ENCODE measurements at regions not wholly inside any gene's neighbourhood (a gene's known extent, or its start where the extent isn't known, plus 50 kb on each side); places are given as distances from the start of the nearest gene placed in this dataset.

- in situ Hi-C loops (cut with HindIII; ENCODE audit: low pct_unique_long_range_greater_than_20kb, low sequenced_read_pairs) (no loop called here), intact Hi-C loops (cut with micrococcal nuclease; ENCODE audit: unreplicated experiment) (no loop called here)
- ATAC-seq = no peak
- H3K9me3 ChIP-seq (ENCODE audit: control insufficient read depth, insufficient read depth, low read depth, low read length) = no peaks in the 10 kb centered on the region
- DNase-seq (ENCODE audit: low read depth, low spot score) = no peak
- no peaks in the 10 kb centered on the region for H3K4me1 ChIP-seq (ENCODE audit: control insufficient read depth, insufficient read depth, low read length)
- TF ChIP-seq TCF7L2 (IDR thresholded peaks at IDR 0.05; ENCODE audit: low read depth, low read length) (no peak), POLR2AphosphoS5 (IDR thresholded peaks at IDR 0.05; ENCODE audit: low read depth, low read length) (no peak), SIN3A (IDR thresholded peaks at IDR 0.05; ENCODE audit: borderline replicate concordance, insufficient read depth, low read depth, low read length) (no peak)
- TF ChIP-seq, protein P1, sequence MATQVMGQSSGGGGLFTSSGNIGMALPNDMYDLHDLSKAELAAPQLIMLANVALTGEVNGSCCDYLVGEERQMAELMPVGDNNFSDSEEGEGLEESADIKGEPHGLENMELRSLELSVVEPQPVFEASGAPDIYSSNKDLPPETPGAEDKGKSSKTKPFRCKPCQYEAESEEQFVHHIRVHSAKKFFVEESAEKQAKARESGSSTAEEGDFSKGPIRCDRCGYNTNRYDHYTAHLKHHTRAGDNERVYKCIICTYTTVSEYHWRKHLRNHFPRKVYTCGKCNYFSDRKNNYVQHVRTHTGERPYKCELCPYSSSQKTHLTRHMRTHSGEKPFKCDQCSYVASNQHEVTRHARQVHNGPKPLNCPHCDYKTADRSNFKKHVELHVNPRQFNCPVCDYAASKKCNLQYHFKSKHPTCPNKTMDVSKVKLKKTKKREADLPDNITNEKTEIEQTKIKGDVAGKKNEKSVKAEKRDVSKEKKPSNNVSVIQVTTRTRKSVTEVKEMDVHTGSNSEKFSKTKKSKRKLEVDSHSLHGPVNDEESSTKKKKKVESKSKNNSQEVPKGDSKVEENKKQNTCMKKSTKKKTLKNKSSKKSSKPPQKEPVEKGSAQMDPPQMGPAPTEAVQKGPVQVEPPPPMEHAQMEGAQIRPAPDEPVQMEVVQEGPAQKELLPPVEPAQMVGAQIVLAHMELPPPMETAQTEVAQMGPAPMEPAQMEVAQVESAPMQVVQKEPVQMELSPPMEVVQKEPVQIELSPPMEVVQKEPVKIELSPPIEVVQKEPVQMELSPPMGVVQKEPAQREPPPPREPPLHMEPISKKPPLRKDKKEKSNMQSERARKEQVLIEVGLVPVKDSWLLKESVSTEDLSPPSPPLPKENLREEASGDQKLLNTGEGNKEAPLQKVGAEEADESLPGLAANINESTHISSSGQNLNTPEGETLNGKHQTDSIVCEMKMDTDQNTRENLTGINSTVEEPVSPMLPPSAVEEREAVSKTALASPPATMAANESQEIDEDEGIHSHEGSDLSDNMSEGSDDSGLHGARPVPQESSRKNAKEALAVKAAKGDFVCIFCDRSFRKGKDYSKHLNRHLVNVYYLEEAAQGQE (IDR thresholded peaks at IDR 0.05; ENCODE audit: insufficient read depth in 1 of 2, low read depth in 2 of 2, low read length in 1 of 2) = no peak
- TF ChIP-seq, protein P2, sequence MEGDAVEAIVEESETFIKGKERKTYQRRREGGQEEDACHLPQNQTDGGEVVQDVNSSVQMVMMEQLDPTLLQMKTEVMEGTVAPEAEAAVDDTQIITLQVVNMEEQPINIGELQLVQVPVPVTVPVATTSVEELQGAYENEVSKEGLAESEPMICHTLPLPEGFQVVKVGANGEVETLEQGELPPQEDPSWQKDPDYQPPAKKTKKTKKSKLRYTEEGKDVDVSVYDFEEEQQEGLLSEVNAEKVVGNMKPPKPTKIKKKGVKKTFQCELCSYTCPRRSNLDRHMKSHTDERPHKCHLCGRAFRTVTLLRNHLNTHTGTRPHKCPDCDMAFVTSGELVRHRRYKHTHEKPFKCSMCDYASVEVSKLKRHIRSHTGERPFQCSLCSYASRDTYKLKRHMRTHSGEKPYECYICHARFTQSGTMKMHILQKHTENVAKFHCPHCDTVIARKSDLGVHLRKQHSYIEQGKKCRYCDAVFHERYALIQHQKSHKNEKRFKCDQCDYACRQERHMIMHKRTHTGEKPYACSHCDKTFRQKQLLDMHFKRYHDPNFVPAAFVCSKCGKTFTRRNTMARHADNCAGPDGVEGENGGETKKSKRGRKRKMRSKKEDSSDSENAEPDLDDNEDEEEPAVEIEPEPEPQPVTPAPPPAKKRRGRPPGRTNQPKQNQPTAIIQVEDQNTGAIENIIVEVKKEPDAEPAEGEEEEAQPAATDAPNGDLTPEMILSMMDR (IDR thresholded peaks at IDR 0.05) = no peak
- no TSS peak for BruUV-seq (replicated peaks)
- H3K27me3 ChIP-seq (ENCODE audit: control insufficient read depth, insufficient read depth, low read length) = no peaks in the 10 kb centered on the region
- H3K36me3 ChIP-seq (ENCODE audit: control insufficient read depth, insufficient read depth, low read length) = no peaks in the 10 kb centered on the region
- H3K27ac ChIP-seq (ENCODE audit: low read length) = no peak overlapping the region
- no peak overlapping the region for H3K4me3 ChIP-seq (ENCODE audit: low read depth in 2 of 2, low read length in 2 of 2)
- POLR2A ChIA-PET = no interaction called here
- CTCF ChIA-PET = no interaction called here
These were observed 633.0 kb upstream of the C9orf72 start for GRCh38 chr9:28206280-28206679.

DNA sequence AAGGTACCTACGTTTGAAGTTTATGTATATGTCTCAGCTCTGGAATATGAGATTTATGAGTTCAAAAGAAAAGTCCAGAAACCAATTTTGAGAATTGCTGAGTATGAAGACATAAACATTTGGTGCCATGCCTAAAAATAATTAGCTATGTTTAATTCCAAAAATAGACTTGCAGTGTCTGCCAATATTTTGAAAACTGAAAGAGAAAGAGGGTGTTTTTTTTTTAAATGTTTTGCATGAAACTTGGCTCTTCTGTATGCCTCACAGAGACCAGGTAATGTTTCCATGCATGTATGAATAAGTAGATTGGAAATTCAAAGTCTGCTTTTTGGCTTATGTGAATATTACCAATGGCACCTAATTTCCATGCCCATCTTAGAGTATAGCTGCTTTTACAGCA lies 634.4 kb upstream of the C9orf72 start:
- BruUV-seq (replicated peaks) = no TSS peak
- Histone ChIP-seq H3K4me3 (ENCODE audit: low read depth in 2 of 2, low read length in 2 of 2) (no peak overlapping the region), H3K36me3 (ENCODE audit: control insufficient read depth, insufficient read depth, low read length) (no peaks in the 10 kb centered on the region), H3K9me3 (ENCODE audit: control insufficient read depth, insufficient read depth, low read depth, low read length) (no peaks in the 10 kb centered on the region), H3K27me3 (ENCODE audit: control insufficient read depth, insufficient read depth, low read length) (no peaks in the 10 kb centered on the region), H3K4me1 (ENCODE audit: control insufficient read depth, insufficient read depth, low read length) (no peaks in the 10 kb centered on the region), H3K27ac (ENCODE audit: low read length) (no peak overlapping the region)
- CTCF ChIA-PET = no interaction called here
- TF ChIP-seq, protein P2 (IDR thresholded peaks at IDR 0.05) = no peak
- no peak for TF ChIP-seq SIN3A (IDR thresholded peaks at IDR 0.05; ENCODE audit: borderline replicate concordance, insufficient read depth, low read depth, low read length)
- no peak for TF ChIP-seq POLR2AphosphoS5 (IDR thresholded peaks at IDR 0.05; ENCODE audit: low read depth, low read length)
- TF ChIP-seq TCF7L2 (IDR thresholded peaks at IDR 0.05; ENCODE audit: low read depth, low read length) = no peak
- TF ChIP-seq, protein P1 (IDR thresholded peaks at IDR 0.05; ENCODE audit: insufficient read depth in 1 of 2, low read depth in 2 of 2, low read length in 1 of 2) = no peak
- in situ Hi-C loops (cut with HindIII; ENCODE audit: low pct_unique_long_range_greater_than_20kb, low sequenced_read_pairs) = no loop called here
- POLR2A ChIA-PET = no interaction called here
- ATAC-seq (no peak), DNase-seq (ENCODE audit: low read depth, low spot score) (no peak)
- intact Hi-C loops (cut with micrococcal nuclease; ENCODE audit: unreplicated experiment) = no loop called here
